ENCODE measurements at regions not wholly inside any gene's neighbourhood (a gene's known extent, or its start where the extent isn't known, plus 50 kb on each side); places are given as distances from the start of the nearest gene placed in this dataset.

- Histone ChIP-seq H3K4me1 (ENCODE audit: insufficient read depth, low read length) (peaks cover 16% of the 10 kb centered on the region), H3F3A (ENCODE audit: low read length, unreplicated experiment) (no peaks in the 10 kb centered on the region), H3K4me3 (ENCODE audit: low read length) (no peak overlapping the region), H4K20me1 (ENCODE audit: low read length) (no peaks in the 10 kb centered on the region), H3K4me2 (ENCODE audit: low read length) (no peak overlapping the region), H3K9me2 (replicated peaks; ENCODE audit: low read length) (no peaks in the 10 kb centered on the region), H3K9ac (ENCODE audit: low read length) (no peak overlapping the region), H3K27ac (ENCODE audit: low read length) (no peak overlapping the region), H2AFZ (ENCODE audit: low read length) (no peak overlapping the region), H3K36me3 (ENCODE audit: low read depth, low read length) (no peaks in the 10 kb centered on the region), H3K79me2 (ENCODE audit: low read length) (no peaks in the 10 kb centered on the region), H3K9me3 (ENCODE audit: low read length) (no peaks in the 10 kb centered on the region), H3K27me3 (ENCODE audit: low read length) (no peaks in the 10 kb centered on the region)
- CTCF ChIA-PET, result no interaction called here
- ATAC-seq (no peak), DNase-seq (no peak)
- no TSS peak for BruUV-seq (replicated peaks)
- TF ChIP-seq EZH2 (IDR thresholded peaks at IDR 0.05; ENCODE audit: low read length, unreplicated experiment), result no peak
- TF ChIP-seq CTCF (conservative IDR thresholded peaks at IDR 0.05; ENCODE audit: low read depth, low read length), result no peak
- TF ChIP-seq EZH2phosphoT487 (IDR thresholded peaks at IDR 0.05; ENCODE audit: borderline replicate concordance, low read length), result no peak
- intact Hi-C loops (cut with micrococcal nuclease), result no loop called here
- POLR2A ChIA-PET (ENCODE audit: unreplicated experiment), result no interaction called here
These were observed 159.3 kb downstream of the SPATA31D1 start for GRCh38 chr9:82147798-82148425.

GRCh38 chr9:82148426-82148810, 159.8 kb downstream of the SPATA31D1 start:
- Histone ChIP-seq H3K9ac (ENCODE audit: low read length) (no peak overlapping the region), H3K9me3 (ENCODE audit: low read length) (no peaks in the 10 kb centered on the region), H2AFZ (ENCODE audit: low read length) (no peak overlapping the region), H3K36me3 (ENCODE audit: low read depth, low read length) (no peaks in the 10 kb centered on the region), H3K4me1 (ENCODE audit: insufficient read depth, low read length) (peaks cover 16% of the 10 kb centered on the region), H3K27ac (ENCODE audit: low read length) (no peak overlapping the region), H3F3A (ENCODE audit: low read length, unreplicated experiment) (no peaks in the 10 kb centered on the region), H3K4me3 (ENCODE audit: low read length) (no peak overlapping the region), H3K27me3 (ENCODE audit: low read length) (no peaks in the 10 kb centered on the region), H4K20me1 (ENCODE audit: low read length) (no peaks in the 10 kb centered on the region), H3K79me2 (ENCODE audit: low read length) (no peaks in the 10 kb centered on the region), H3K9me2 (replicated peaks; ENCODE audit: low read length) (no peaks in the 10 kb centered on the region), H3K4me2 (ENCODE audit: low read length) (no peak overlapping the region)
- intact Hi-C loops (cut with micrococcal nuclease), result no loop called here
- no peak for TF ChIP-seq EZH2 (IDR thresholded peaks at IDR 0.05; ENCODE audit: low read length, unreplicated experiment)
- no peak for TF ChIP-seq EZH2phosphoT487 (IDR thresholded peaks at IDR 0.05; ENCODE audit: borderline replicate concordance, low read length)
- no peak for TF ChIP-seq CTCF (conservative IDR thresholded peaks at IDR 0.05; ENCODE audit: low read depth, low read length)
- CTCF ChIA-PET, result no interaction called here
- POLR2A ChIA-PET (ENCODE audit: unreplicated experiment), result no interaction called here
- BruUV-seq (replicated peaks), result no TSS peak
- no peak for ATAC-seq
- no peak for DNase-seq

- Histone ChIP-seq H3F3A (ENCODE audit: low read length, unreplicated experiment) (no peaks in the 10 kb centered on the region), H3K79me2 (ENCODE audit: low read length) (no peaks in the 10 kb centered on the region), H3K9me2 (replicated peaks; ENCODE audit: low read length) (no peaks in the 10 kb centered on the region), H3K4me1 (ENCODE audit: insufficient read depth, low read length) (peaks cover 16% of the 10 kb centered on the region), H3K36me3 (ENCODE audit: low read depth, low read length) (no peaks in the 10 kb centered on the region), H3K9ac (ENCODE audit: low read length) (no peak overlapping the region), H3K27ac (ENCODE audit: low read length) (no peak overlapping the region), H3K9me3 (ENCODE audit: low read length) (no peaks in the 10 kb centered on the region), H4K20me1 (ENCODE audit: low read length) (no peaks in the 10 kb centered on the region), H3K4me2 (ENCODE audit: low read length) (no peak overlapping the region), H2AFZ (ENCODE audit: low read length) (no peak overlapping the region), H3K4me3 (ENCODE audit: low read length) (no peak overlapping the region), H3K27me3 (ENCODE audit: low read length) (no peaks in the 10 kb centered on the region)
- no peak for DNase-seq
- ATAC-seq, result no peak
- intact Hi-C loops (cut with micrococcal nuclease), result no loop called here
- TF ChIP-seq EZH2 (IDR thresholded peaks at IDR 0.05; ENCODE audit: low read length, unreplicated experiment) (no peak), EZH2phosphoT487 (IDR thresholded peaks at IDR 0.05; ENCODE audit: borderline replicate concordance, low read length) (no peak), CTCF (conservative IDR thresholded peaks at IDR 0.05; ENCODE audit: low read depth, low read length) (no peak)
- CTCF ChIA-PET, result no interaction called here
- no TSS peak for BruUV-seq (replicated peaks)
- POLR2A ChIA-PET (ENCODE audit: unreplicated experiment), result interaction anchor here (0.7 kb wide), 1 partner anchor 174 kb away, joined by 6 read pairs; no protein-coding TSS in a partner anchor
These were observed 160.4 kb downstream of the SPATA31D1 start for GRCh38 chr9:82148901-82149461.

All from PC-3 (cell line).